ENCODE measurements at regions not wholly inside any gene's neighbourhood (a gene's known extent, or its start where the extent isn't known, plus 50 kb on each side); places are given as distances from the start of the nearest gene placed in this dataset.

DNA sequence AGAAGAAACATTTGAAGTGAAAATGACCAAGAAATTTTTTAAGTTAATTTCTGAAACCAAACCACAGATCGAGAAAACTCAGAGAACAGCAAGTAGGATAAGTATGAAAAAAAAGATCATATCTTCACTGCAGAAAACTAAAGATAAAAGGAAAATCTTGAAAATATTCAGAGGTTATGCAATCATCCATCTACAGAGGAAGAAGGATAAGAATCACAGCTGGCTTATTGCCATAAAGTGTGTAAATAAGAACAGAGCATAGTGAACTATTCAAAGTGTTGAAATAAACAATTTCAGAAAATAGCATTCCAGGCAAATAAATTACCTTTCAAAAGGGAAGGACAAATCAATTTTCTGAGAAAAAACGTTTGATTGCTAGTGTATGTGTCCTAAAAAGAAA is 1191.7 kb upstream of the CDH6 start:
- no peaks in the 10 kb centered on the region for H3K4me1 ChIP-seq
- H3K9me3 ChIP-seq, result no peaks in the 10 kb centered on the region
- DNase-seq (ENCODE audit: low spot score in 2 of 2), result no peak
- H3K27me3 ChIP-seq, result no peaks in the 10 kb centered on the region
- TF ChIP-seq POLR2A (IDR thresholded peaks at IDR 0.05), result no peak
- no peak for TF ChIP-seq POLR2AphosphoS5 (IDR thresholded peaks at IDR 0.05)
- TF ChIP-seq, protein P1, sequence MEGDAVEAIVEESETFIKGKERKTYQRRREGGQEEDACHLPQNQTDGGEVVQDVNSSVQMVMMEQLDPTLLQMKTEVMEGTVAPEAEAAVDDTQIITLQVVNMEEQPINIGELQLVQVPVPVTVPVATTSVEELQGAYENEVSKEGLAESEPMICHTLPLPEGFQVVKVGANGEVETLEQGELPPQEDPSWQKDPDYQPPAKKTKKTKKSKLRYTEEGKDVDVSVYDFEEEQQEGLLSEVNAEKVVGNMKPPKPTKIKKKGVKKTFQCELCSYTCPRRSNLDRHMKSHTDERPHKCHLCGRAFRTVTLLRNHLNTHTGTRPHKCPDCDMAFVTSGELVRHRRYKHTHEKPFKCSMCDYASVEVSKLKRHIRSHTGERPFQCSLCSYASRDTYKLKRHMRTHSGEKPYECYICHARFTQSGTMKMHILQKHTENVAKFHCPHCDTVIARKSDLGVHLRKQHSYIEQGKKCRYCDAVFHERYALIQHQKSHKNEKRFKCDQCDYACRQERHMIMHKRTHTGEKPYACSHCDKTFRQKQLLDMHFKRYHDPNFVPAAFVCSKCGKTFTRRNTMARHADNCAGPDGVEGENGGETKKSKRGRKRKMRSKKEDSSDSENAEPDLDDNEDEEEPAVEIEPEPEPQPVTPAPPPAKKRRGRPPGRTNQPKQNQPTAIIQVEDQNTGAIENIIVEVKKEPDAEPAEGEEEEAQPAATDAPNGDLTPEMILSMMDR (IDR thresholded peaks at IDR 0.05), result no peak
- no peak overlapping the region for H3K4me3 ChIP-seq
- no peaks in the 10 kb centered on the region for H3K36me3 ChIP-seq
- intact Hi-C loops (cut with DNase I; ENCODE audit: low total_unique reads), result no loop called here
- H3K27ac ChIP-seq, result no peak overlapping the region

DNA sequence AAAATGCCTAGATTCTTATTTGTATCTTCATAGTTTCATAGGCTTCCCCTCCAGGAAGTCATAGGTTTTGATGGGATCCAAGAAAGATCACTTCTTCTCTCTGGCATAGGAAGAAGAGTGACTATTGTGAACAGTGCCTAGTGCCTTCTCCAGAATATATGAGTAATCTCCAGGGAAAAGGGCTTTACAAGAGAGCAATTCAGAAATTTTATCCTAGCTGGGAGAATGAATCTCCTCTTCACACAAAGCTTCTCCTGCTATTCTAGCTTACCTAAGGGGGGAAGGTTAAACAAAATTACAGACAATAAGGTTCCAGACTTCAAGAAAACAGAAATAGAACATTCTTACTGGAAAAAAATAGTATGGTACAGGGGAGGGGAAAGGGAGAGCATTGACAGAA is 1193.3 kb upstream of the CDH6 start:
- H3K27me3 ChIP-seq, result no peaks in the 10 kb centered on the region
- no peak overlapping the region for H3K27ac ChIP-seq
- DNase-seq (ENCODE audit: low spot score in 2 of 2), result no peak
- TF ChIP-seq POLR2AphosphoS5 (IDR thresholded peaks at IDR 0.05) (no peak), POLR2A (IDR thresholded peaks at IDR 0.05) (no peak)
- TF ChIP-seq, protein P1 (IDR thresholded peaks at IDR 0.05), result no peak
- no peaks in the 10 kb centered on the region for H3K36me3 ChIP-seq
- no peaks in the 10 kb centered on the region for H3K9me3 ChIP-seq
- H3K4me3 ChIP-seq, result no peak overlapping the region
- no peaks in the 10 kb centered on the region for H3K4me1 ChIP-seq
- intact Hi-C loops (cut with DNase I; ENCODE audit: low total_unique reads), result no loop called here

DNA sequence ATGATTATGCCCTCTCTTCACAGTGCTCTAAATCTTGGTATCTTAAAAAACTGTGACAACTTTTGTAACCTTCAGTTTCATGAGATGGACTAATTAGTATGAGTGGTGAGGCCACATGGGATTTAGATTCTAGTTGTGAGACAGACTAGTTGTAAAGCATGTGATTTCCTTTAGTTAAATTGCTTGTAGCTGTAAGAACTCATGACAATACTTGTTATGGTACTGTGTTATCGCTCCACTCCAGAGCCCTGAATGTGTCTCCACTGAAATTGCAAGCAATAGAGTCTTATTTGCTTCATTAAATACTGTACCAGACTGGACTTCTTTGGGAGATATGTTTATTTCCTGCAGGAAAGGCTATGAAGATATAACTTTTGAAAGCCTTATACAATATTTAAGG is 1198.3 kb upstream of the CDH6 start:
- H3K4me3 ChIP-seq, result no peak overlapping the region
- no peak overlapping the region for H3K27ac ChIP-seq
- intact Hi-C loops (cut with DNase I; ENCODE audit: low total_unique reads), result no loop called here
- H3K4me1 ChIP-seq, result no peaks in the 10 kb centered on the region
- no peak for TF ChIP-seq POLR2AphosphoS5 (IDR thresholded peaks at IDR 0.05)
- TF ChIP-seq, protein P1 (IDR thresholded peaks at IDR 0.05), result no peak
- no peak for TF ChIP-seq POLR2A (IDR thresholded peaks at IDR 0.05)
- no peaks in the 10 kb centered on the region for H3K9me3 ChIP-seq
- no peaks in the 10 kb centered on the region for H3K36me3 ChIP-seq
- no peak for DNase-seq (ENCODE audit: low spot score in 2 of 2)
- H3K27me3 ChIP-seq, result no peaks in the 10 kb centered on the region

DNA sequence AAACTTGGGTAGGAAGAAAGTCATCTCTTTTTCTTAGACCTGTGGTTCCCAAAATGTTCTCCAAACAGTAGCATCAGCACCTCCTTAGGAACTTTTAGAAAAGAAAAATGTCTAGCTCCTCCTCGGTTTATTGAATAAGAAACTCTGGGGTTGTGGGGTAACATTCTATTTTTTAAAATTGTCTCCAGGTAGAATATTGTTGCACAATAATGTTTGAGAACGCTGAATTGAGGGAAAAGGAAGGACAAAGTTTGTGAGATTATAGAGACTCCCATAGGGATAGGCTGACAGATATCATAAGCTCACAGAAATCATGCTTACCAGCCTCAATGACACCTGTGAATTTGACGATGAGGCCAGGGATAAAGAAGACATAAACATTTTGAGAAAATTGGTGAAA is 1199.0 kb upstream of the CDH6 start:
- Histone ChIP-seq H3K27ac (no peak overlapping the region), H3K27me3 (no peaks in the 10 kb centered on the region), H3K36me3 (no peaks in the 10 kb centered on the region), H3K4me3 (no peak overlapping the region), H3K9me3 (no peaks in the 10 kb centered on the region), H3K4me1 (no peaks in the 10 kb centered on the region)
- TF ChIP-seq, protein P1 (IDR thresholded peaks at IDR 0.05), result no peak
- TF ChIP-seq POLR2AphosphoS5 (IDR thresholded peaks at IDR 0.05), result no peak
- no peak for TF ChIP-seq POLR2A (IDR thresholded peaks at IDR 0.05)
- intact Hi-C loops (cut with DNase I; ENCODE audit: low total_unique reads), result no loop called here
- no peak for DNase-seq (ENCODE audit: low spot score in 2 of 2)

DNA sequence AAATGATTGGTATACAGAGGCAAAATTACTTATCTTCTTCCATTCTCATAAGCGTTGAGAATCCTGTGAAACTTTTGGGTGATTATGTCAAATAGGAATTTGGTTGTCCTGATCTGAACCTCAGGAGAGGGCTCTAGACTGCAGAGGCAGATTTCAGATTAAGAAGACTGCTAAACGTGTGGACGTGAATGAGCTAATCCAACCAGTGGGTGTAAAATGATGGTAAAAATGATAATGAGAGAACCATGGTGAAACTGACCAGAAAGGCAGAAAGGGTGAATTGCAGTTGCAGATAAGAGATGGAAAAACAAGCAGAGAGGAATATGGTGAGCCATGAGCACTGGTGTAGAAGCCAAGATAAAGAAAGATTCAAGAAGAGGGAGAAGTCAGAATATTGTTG is 1200.2 kb upstream of the CDH6 start:
- Histone ChIP-seq H3K27ac (no peak overlapping the region), H3K9me3 (no peaks in the 10 kb centered on the region), H3K27me3 (no peaks in the 10 kb centered on the region), H3K4me1 (no peaks in the 10 kb centered on the region), H3K4me3 (no peak overlapping the region), H3K36me3 (no peaks in the 10 kb centered on the region)
- intact Hi-C loops (cut with DNase I; ENCODE audit: low total_unique reads), result no loop called here
- DNase-seq (ENCODE audit: low spot score in 2 of 2), result no peak
- TF ChIP-seq, protein P1 (IDR thresholded peaks at IDR 0.05), result no peak
- TF ChIP-seq POLR2AphosphoS5 (IDR thresholded peaks at IDR 0.05), result no peak
- no peak for TF ChIP-seq POLR2A (IDR thresholded peaks at IDR 0.05)
